ENCODE measurements at regions not wholly inside any gene's neighbourhood (a gene's known extent, or its start where the extent isn't known, plus 50 kb on each side); places are given as distances from the start of the nearest gene placed in this dataset.
"Not testable (repeated sequence)": the region's sequence is repeated elsewhere in the genome, so short reads cannot be mapped to it uniquely, and the experiment has no call there.

DNA sequence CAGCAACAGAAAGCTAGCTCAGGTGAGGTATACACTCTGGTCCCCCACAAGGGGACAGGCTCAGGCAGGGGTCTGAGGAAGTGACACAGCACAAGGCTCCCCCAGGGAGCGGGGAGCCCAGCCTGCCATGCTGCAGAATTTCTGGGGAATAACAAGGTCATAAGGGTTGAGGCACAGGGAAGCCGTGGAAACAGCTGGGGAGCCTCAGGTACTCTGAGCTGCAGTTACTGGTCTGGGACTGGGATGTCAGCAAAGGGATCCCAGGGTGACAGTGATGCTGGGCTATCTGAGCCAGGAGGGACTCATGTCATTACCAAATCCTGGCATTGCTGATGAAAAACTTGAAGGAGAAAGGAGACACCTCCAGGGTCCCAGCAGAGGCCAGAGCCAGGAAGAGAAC lies 64.4 kb upstream of the NANOS1 start:
- FAIRE-seq = no peak
- no peak for DNase-seq (ENCODE audit: low spot score)

DNA sequence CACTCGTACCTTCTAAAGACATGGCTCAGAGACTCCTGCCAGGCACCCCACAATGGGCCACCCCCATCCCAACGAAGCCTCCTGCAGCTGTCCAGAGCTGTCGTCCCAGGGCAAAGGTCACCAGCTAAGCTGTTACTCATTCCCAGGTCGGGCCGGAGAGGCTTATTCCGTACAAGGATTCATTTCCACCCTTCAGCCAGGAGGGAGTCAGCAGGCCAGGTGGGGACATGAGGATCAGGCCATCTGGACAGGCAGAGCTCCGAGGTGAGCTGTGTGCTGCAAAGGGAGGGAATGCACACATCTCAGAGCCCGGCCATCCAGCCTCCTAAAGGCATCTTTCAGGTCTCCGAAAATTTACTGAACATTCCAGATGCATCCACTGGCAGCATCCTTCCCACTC lies 63.9 kb upstream of the NANOS1 start:
- FAIRE-seq (no peak), DNase-seq (ENCODE audit: low spot score) (no peak)

DNA sequence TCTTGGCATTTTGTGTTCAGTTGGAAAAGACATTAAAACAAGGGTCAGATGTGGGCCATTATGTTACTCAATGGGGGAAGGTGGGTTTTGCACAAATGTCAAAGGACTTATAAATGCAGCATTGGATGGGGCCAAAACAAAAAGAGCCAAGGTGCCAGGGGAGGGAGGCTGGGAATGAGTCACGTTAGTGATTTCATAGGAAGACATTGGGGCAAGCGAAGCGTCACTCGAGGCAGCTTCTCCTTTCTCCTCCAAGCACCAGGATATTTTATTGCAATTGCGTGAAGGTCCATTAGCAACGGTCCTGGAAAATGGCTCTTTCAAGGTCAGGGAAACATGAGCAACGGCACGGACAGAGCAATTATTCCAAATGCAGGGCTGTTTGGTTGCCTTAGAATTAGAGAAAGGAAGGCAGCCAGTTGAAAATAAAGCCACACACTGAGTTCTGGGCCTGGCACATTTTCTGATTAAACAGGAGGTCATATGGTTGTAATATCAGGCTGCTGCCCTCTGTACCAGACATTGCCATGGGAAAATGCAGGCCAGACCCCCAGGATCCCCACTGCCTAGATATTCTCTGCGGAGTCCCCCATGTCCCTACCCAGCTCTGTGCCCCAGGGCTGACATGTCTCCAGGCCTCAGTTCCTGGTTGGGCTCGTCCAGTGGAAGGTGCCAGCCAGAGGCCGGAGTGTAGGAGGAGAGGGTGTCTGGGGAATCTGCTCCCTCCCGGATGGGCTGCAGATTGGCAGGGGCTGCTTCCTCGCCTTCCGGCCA lies 63.3 kb upstream of the NANOS1 start:
- no peak for FAIRE-seq

DNA sequence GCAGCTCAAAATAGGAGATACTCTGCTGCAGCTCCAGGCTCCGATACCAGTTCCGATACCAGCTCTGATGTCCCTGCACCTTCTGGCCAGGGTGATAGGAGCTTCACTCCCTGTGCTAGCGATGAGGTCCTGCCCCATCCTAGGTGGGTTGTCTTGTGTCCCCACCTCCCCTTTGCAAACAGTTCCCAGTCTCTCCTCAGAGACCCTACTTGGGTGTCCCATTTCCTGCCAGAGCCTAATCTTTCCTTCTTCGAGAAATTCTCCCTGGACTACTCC lies 62.7 kb upstream of the NANOS1 start:
- FAIRE-seq (no peak), DNase-seq (ENCODE audit: low spot score) (no peak)

More for the DNA sequence above, 63.3 kb upstream of the NANOS1 start:
- DNase-seq (ENCODE audit: low spot score) = no peak

DNA sequence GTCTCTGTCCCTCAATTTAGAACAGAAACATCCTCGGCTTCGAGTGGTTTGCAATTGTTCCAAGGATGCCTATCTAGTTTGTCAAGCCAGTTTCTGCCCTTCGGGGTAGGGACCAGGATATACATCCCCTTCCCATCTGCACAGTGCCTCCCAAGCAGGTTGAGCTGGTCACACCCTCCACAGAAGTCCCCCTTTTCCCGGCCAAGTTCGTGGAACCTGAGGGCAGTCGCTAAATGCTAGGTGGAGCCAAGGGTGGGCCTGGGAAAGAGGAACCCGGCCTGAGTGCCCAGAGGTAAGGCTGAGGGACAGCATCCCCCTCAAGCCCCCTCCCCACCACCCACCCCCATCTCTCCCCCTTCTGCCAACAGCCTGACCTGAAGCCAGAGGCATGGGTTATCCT lies 62.4 kb upstream of the NANOS1 start:
- FAIRE-seq (no peak), DNase-seq (ENCODE audit: low spot score) (no peak)

DNA sequence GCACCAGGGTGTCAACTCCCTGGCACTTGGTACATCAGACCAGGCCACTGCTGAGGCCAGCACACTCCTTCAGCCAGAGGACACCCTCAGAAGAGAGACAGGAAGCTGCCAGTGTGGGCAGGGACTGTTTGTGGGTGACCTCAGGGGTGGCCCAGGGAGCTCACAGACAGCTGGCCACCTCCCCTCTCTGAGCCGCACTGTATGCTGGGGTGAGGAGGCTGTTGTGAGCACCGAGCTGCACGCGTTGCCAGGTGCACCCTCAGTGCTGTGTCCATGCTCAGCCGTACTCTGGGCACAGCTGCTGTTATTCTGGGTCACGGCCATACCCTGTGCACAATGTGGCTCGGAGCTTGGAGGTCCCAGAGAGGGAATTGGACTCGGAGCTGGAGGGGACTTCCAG lies 61.5 kb upstream of the NANOS1 start:
- DNase-seq (ENCODE audit: low spot score) (no peak), FAIRE-seq (no peak)

DNA sequence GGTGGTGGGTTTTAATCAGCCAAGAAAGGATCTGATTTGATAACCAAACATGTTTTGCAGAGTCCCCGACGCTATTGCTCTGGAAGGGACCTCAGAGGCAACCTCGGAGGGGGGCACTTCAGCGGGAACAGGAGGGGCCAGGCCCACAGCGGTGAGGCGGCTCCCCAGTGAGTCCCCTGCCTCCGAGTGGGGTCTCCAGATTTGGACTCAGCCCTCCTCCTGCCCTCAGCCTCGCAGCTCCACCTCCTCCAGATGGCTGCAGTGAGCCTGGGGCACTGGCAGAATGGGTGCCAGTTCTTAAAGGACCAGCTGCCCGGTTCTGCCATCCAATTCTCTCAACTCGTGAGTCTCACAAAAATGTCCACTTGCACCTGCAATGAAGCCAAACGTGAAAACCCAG lies 61.0 kb upstream of the NANOS1 start:
- FAIRE-seq (no peak), DNase-seq (ENCODE audit: low spot score) (no peak)

DNA sequence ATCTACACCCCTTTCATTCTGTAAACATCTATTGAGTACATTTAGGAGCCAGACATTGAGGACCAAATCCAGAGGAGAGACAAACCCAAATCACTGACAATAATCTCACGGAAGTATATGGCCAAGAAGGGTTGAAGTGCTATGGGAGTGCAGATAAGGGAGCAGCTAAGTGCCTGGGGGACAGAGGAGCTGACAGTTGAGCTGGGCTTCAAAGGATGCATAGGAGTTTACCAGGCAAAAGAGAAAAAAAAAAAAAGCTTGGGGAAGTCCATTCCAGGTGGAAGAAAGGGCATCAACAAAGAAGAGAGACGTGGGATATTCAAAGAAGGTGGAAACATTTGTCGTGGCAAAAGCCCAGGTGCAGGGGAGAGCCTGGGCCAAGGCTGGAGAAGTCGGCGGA lies 60.5 kb upstream of the NANOS1 start:
- FAIRE-seq = no peak
- no peak for DNase-seq (ENCODE audit: low spot score)

DNA sequence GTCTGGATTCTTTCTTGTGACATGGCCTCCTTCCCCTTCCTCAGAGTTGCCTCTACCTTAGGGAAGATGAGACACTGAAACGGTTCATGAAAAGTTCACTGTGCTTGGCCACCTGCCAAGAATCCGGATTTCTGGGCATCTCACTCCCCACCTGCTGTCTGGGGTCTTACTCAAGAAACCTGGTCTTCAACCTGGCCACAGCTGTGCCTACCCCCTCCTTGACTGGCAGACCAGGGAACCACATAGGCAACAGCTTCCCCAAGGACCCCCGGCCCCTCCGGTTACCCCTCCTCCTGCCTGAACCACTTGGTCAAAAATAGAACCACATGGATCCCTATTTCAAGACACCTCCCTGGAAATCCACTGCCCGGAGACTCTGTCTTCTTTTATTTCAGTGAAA lies 58.7 kb upstream of the NANOS1 start:
- FAIRE-seq = no peak
- DNase-seq (ENCODE audit: low spot score) = no peak

DNA sequence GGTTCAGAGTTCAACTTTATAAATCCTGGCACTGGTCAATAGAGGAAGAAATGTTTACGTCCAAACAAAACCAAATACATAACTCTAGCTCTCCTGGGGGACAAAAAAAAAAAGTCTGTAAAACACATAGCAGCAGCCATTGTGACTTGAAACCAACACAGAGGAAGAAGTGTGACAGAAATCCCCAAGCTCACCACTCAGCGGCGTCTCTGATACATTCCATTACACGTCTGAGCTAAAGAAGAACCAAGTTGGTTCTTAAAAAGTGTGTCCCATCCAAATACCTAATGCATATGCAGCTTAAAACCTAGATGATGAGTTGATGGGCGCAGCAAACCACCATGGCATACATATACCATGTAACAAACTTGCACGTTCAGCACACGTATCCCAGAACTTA lies 58.3 kb upstream of the NANOS1 start:
- no peak for FAIRE-seq
- no peak for DNase-seq (ENCODE audit: low spot score)

DNA sequence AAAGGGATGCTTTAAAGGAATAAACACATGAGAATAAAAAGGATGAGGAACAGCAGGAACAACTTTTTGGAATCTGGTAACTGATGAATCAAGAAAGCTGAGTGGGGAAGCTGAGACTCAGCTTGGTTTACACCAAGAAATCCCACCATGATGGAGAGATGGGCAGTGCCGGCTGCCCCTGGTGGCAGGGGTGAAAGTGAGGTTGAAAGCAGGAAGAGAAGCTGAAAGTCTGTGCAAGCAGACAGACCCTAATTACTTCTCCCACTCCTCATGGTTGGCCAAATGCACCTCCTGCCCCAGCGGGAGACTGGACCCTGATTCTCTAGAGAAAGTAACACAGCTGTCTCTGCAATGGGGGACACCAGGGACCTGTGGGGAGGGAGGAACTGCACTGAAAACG lies 57.6 kb upstream of the NANOS1 start:
- no peak for DNase-seq (ENCODE audit: low spot score)
- FAIRE-seq = no peak

DNA sequence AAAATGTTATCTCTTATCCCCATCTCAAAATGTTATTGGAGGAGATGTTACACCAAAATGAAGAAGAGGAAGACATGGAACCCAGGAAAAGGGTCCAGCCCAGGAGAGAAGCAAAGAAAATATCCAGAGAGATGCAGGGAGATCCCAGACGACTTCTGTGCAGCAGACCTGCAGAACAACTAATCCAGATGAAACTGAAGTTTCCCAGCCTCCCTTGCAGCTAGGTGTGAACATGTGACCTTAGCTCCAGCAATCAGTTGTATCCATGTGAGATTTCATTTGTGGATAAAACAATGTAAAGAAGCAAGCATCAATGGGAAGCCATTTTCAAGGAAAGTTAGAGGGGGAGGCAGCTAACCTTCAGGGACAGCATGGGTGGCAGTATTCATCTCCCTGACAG lies 55.8 kb upstream of the NANOS1 start:
- FAIRE-seq (no peak), DNase-seq (ENCODE audit: low spot score) (no peak)

DNA sequence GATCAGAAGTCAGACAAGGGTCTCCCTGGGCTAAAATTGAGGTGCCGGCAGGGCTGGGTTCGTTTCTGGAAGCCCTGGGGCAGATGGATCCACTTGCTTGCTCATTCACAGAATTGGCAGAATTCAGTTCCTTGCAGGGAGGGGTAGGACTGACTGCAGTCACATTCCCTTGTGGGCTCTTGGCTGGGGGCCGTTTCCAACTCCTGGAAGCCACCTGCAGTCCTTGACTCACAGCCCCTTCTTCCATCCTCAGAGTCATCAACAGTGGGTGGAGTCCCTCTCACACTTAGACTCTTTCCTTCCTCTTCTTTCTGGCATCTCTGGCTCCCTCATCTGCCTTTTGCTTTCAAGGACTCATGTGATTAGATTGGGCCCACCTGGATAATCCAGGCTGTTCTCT lies 54.6 kb upstream of the NANOS1 start:
- no peak for FAIRE-seq
- DNase-seq (ENCODE audit: low spot score) = no peak

DNA sequence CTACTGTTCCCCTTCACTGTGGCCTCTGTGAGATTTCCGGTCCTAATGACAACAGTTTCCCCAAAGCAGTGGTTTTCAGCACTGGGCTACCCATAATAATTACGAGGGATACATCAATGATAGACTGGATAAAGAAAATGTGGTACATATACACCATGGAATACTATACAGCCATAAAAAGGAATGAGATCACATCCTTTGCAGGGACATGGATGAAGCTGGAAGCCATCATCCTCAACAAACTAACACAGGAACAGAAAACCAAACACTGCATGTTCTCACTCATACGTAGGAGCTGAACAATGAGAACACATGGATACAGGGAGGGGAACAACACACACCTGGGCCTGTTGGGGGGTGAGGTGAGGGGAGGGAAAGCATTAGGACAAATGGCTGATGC lies 53.3 kb upstream of the NANOS1 start:
- not testable (repeated sequence) for DNase-seq (ENCODE audit: low spot score); FAIRE-seq

DNA sequence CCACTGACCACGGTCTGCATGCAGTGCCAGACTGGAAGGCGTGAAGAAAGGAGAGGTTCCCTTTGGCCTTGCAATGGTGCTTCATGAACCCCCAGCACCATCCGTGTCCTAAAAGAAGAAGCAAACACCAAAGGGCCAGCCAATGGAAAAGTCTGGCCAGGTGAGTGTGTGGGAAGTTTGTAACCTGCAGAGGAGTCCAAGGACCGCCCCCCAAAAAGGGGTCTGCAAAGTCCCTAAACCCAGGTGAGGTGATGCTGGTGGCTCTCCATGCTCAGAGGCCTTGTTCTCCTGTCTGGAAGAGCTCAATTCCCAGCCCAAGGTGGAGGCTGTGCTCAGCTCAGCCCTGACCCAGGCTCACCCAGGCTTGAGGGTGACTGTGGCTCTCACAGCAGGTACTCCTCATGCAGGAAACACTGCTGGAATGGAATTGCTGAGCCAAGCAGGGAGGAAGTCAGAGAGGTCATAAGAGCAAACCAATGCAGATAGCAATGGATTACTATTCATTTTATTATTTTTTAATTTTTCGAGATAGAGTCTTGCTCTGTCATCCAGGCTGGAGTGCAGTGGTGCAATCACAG lies 52.4 kb upstream of the NANOS1 start:
- DNase-seq (ENCODE audit: low spot score) (no peak), FAIRE-seq (no peak)

DNA sequence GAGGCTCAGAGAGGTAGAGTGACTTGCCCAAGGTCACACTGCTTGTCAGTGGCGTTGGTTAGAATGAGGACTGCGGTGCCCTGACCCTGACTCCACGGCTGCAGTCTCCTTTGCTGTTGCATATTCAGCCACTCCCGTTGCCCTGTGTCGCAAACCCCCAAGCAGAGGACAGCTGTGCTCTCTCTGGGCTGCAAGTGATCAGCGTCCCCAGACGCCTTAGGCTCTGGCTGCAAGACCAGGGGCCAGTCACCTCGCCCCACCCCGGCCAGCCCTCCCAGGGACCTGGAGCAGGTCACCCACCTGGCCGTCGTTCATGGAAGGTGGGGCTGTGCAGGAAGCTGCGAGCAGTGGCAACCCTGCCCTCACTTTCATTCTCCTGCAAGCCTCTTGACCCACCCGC lies 51.7 kb upstream of the NANOS1 start:
- no peak for FAIRE-seq
- DNase-seq (ENCODE audit: low spot score) = no peak

DNA sequence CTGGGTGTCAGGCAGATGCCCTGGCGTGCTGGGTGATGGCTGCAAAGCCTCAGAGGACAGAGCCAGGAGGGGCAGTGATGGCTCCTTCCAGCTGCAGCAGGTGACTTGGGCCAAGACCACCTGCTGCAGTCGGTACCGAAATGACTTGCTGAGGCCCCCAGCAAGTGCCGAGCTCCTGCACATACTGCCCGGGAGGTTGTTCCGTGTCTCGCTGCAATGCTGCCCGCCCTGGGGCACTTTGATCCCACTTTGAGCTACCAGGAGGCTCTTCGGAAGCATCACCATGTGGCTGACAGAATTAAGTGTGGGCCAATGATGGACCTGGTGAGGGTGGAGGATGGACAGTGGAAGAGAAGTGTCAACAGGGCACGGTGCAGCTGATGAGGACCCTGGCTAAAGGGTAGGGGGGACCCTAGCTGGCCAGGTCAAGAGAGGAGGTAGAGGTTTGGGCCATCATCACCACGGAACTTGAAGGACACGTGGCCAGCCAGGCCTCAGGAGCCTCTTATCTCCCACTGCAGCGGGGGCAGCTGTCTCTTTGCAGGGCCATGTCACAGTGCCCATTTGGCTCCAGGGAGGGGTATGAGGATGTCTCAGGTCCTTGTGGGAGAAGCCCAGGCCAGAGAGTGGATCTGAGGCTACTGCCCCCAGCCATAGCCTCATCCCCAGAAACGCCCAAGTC lies 51.1 kb upstream of the NANOS1 start:
- FAIRE-seq = no peak
- DNase-seq (ENCODE audit: low spot score) = no peak

DNA sequence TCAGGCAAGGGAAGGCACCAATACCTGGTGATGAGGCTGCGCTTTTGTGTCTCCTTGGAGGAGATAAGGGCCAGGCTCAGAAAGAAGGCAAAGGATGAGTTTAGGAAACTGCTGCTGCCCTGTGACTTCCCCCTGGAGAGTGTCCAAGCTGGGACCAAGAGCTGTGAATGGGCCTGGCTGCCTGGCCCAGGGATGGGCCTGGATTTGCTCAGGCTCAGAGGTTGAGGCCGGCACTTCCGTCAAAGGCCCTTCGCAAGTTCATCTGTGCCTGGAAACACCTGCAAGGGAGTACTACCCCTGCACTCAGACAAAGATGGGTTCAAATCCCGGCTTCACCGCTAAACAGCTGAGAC lies 50.5 kb upstream of the NANOS1 start:
- no peak for DNase-seq (ENCODE audit: low spot score)
- FAIRE-seq = no peak

DNA sequence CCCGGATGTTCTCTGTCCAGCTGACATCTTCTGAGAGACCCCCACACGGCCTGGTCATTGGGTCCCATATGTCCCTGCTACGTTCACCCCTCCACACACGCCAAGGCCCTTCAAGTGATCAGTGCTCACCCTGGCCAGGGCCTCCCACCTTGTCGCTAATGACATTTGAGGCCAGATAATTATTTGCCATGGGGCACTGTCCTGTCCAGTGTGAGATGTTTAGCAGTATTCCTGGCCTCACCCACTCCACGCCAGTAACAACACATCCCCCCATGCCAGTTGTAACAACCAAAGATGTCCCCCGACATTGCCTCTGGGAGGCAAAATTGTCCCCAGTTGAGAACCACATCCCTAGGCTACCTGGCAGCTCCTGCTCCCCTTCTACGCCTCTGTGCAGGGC lies 49.9 kb upstream of the NANOS1 start:
- DNase-seq (ENCODE audit: low spot score) (no peak), FAIRE-seq (no peak)

Measured in RCC 7860 (cell line).